ENCODE measurements at regions not wholly inside any gene's neighbourhood (a gene's known extent, or its start where the extent isn't known, plus 50 kb on each side); places are given as distances from the start of the nearest gene placed in this dataset.
"Not testable (repeated sequence)": the region's sequence is repeated elsewhere in the genome, so short reads cannot be mapped to it uniquely, and the experiment has no call there.

- DNase-seq (ENCODE audit: extremely low read depth, low read depth), result no peak
- TF ChIP-seq, protein P1, sequence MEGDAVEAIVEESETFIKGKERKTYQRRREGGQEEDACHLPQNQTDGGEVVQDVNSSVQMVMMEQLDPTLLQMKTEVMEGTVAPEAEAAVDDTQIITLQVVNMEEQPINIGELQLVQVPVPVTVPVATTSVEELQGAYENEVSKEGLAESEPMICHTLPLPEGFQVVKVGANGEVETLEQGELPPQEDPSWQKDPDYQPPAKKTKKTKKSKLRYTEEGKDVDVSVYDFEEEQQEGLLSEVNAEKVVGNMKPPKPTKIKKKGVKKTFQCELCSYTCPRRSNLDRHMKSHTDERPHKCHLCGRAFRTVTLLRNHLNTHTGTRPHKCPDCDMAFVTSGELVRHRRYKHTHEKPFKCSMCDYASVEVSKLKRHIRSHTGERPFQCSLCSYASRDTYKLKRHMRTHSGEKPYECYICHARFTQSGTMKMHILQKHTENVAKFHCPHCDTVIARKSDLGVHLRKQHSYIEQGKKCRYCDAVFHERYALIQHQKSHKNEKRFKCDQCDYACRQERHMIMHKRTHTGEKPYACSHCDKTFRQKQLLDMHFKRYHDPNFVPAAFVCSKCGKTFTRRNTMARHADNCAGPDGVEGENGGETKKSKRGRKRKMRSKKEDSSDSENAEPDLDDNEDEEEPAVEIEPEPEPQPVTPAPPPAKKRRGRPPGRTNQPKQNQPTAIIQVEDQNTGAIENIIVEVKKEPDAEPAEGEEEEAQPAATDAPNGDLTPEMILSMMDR (IDR thresholded peaks at IDR 0.05; ENCODE audit: low read depth, low read length), result no peak
Observed at GRCh38 chr2:21781962-21782361, 658.2 kb downstream of the TDRD15 start.

- TF ChIP-seq, protein P1 (IDR thresholded peaks at IDR 0.05; ENCODE audit: low read depth, low read length), result no peak
- DNase-seq (ENCODE audit: extremely low read depth, low read depth), result no peak
Observed at GRCh38 chr2:21782866-21783265, 659.1 kb downstream of the TDRD15 start.

DNA sequence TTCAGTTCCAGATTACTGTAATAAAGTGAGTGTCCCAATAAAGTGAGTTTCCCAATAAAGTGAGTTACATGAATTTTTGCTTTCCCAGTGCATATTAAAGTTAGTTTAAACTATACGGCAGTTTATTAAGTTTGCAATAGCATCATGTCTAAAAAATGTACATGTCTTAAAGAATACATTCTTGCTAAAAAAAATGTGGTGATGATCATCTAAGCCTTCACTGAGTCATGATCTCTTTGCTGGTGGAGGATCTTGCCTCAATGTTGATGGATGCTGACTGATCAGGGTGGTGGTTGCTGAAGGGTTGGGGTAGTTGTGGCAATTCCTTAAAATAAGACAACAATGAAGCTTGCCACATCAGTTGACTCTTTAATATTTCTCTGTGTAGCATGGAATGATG is 664.2 kb downstream of the TDRD15 start:
- TF ChIP-seq, protein P1 (IDR thresholded peaks at IDR 0.05; ENCODE audit: low read depth, low read length), result no peak
- no peak for DNase-seq (ENCODE audit: extremely low read depth, low read depth)

- not testable (repeated sequence) for DNase-seq (ENCODE audit: extremely low read depth, low read depth)
Observed at GRCh38 chr2:21790311-21790710, 666.5 kb downstream of the TDRD15 start.

DNA sequence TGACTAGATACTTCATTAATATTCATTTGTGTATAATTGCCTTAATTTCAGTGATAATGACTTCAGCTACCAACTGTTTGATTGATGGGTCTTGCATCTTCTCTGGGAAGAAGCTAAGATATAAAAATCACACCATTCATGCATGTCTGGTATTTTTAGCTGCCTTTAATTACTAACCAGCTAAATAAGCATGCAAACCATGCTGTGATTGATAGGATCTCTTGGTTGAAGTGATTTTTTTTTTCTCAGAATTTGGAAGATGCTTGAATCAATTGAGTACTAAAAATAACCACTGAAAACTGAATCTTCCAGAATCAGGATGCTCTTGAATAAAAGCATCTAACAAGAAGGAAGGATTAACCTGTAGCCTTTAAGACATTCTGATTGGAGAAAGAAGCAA is 668.8 kb downstream of the TDRD15 start:
- DNase-seq (ENCODE audit: extremely low read depth, low read depth), result no peak
- TF ChIP-seq, protein P1 (IDR thresholded peaks at IDR 0.05; ENCODE audit: low read depth, low read length), result no peak

DNA sequence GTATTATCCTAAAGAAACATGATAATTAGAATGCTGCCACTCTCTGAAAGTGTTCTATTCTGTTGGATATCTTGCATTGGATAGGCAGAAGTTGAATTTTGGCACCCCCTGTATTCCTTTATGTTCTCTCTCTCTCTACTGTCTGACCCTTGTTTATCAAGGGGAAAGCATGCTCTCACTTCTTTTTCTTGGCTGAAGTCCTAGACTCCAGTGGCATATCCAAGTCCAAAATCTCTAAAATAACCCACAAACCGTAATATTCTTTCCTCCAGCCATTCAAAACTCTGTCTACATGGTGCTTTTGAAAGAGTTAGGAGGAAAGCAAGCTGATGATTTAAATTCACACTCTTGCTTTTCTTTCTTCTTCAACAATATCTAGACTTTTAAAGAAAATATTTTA is 669.7 kb downstream of the TDRD15 start:
- no peak for DNase-seq (ENCODE audit: extremely low read depth, low read depth)
- TF ChIP-seq, protein P1 (IDR thresholded peaks at IDR 0.05; ENCODE audit: low read depth, low read length), result no peak

DNA sequence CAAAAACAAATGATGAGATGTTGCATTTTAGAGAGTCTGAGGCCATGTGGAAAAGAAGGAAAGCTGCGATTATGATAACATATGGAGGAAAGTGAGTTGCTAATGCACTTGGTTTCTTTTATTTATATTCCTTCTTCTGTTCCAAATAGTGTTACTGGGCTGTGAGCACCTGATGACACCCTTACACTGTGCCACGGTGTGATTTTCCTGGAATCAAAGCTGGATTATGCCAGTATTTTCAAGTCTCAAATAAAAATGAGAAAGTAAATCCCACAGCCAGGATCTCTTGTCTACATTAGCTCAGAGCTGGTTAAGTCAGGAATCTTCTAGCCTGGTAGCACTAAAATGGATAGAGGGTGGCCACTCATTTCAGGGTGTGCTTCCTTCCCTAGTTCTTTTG is 670.8 kb downstream of the TDRD15 start:
- TF ChIP-seq, protein P1 (IDR thresholded peaks at IDR 0.05; ENCODE audit: low read depth, low read length), result no peak
- no peak for DNase-seq (ENCODE audit: extremely low read depth, low read depth)

DNA sequence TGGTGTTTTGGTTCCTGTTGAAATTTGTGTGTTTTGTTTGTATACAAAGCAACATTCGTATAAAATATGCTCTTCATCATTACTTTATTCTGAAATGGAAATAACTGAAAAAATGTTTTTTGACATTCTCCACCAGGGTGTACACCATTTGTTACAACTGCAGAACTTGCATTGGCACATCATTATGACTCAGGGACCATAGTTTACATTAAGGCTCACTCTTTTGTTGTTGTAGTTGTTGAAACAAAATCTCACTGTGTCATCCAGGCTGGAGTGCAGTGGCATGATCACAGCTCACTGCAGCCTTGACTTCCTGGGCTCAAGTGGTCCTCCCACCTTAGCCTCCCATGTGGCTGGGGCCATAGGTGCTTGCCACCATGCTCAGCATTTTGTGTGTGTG is 676.6 kb downstream of the TDRD15 start:
- DNase-seq (ENCODE audit: extremely low read depth, low read depth), result no peak
- TF ChIP-seq, protein P1 (IDR thresholded peaks at IDR 0.05; ENCODE audit: low read depth, low read length), result no peak
